ENCODE measurements at regions not wholly inside any gene's neighbourhood (a gene's known extent, or its start where the extent isn't known, plus 50 kb on each side); places are given as distances from the start of the nearest gene placed in this dataset.

GRCh38 chrX:39144956-39145355 is 343.7 kb downstream of the MID1IP1 start:
- no peak for DNase-seq (ENCODE audit: low spot score)

- no peak for DNase-seq (ENCODE audit: low spot score)
Observed at GRCh38 chrX:39145859-39146258, 344.6 kb downstream of the MID1IP1 start.

- DNase-seq (ENCODE audit: low spot score): no peak
Observed at GRCh38 chrX:39149761-39150160, 348.5 kb downstream of the MID1IP1 start.

GRCh38 chrX:39150220-39150619 is 349.0 kb downstream of the MID1IP1 start:
- DNase-seq (ENCODE audit: low spot score): no peak

GRCh38 chrX:39150621-39151020 is 349.4 kb downstream of the MID1IP1 start:
- no peak for DNase-seq (ENCODE audit: low spot score)

- no peak for DNase-seq (ENCODE audit: low spot score)
Observed at GRCh38 chrX:39152106-39152649, 350.9 kb downstream of the MID1IP1 start.

GRCh38 chrX:39156051-39156450 is 354.8 kb downstream of the MID1IP1 start:
- DNase-seq (ENCODE audit: low spot score): no peak

GRCh38 chrX:39157006-39157405 is 355.7 kb downstream of the MID1IP1 start:
- no peak for DNase-seq (ENCODE audit: low spot score)

GRCh38 chrX:39157796-39158195 is 356.5 kb downstream of the MID1IP1 start:
- no peak for DNase-seq (ENCODE audit: low spot score)

- DNase-seq (ENCODE audit: low spot score): no peak
Observed at GRCh38 chrX:39158801-39159657, 357.8 kb downstream of the MID1IP1 start.

GRCh38 chrX:39159921-39160507 is 358.8 kb downstream of the MID1IP1 start:
- DNase-seq (ENCODE audit: low spot score): no peak

GRCh38 chrX:39161611-39162255 is 360.5 kb downstream of the MID1IP1 start:
- DNase-seq (ENCODE audit: low spot score): no peak

GRCh38 chrX:39162322-39162735 is 361.1 kb downstream of the MID1IP1 start:
- no peak for DNase-seq (ENCODE audit: low spot score)

GRCh38 chrX:39163581-39164126 is 362.4 kb downstream of the MID1IP1 start:
- no peak for DNase-seq (ENCODE audit: low spot score)

- no peak for DNase-seq (ENCODE audit: low spot score)
Observed at GRCh38 chrX:39164212-39164611, 363.0 kb downstream of the MID1IP1 start.

GRCh38 chrX:39165185-39165584 is 363.9 kb downstream of the MID1IP1 start:
- DNase-seq (ENCODE audit: low spot score): no peak

- no peak for DNase-seq (ENCODE audit: low spot score)
Observed at GRCh38 chrX:39165773-39166172, 364.5 kb downstream of the MID1IP1 start.

GRCh38 chrX:39167791-39168190 is 366.5 kb downstream of the MID1IP1 start:
- DNase-seq (ENCODE audit: low spot score): no peak

- no peak for DNase-seq (ENCODE audit: low spot score)
Observed at GRCh38 chrX:39168609-39169008, 367.4 kb downstream of the MID1IP1 start.

- no peak for DNase-seq (ENCODE audit: low spot score)
Observed at GRCh38 chrX:39169976-39170375, 368.7 kb downstream of the MID1IP1 start.

- no peak for DNase-seq (ENCODE audit: low spot score)
Observed at GRCh38 chrX:39170464-39170863, 369.2 kb downstream of the MID1IP1 start.

- no peak for DNase-seq (ENCODE audit: low spot score)
Observed at GRCh38 chrX:39171686-39172085, 370.4 kb downstream of the MID1IP1 start.
